ENCODE measurements at regions not wholly inside any gene's neighbourhood (a gene's known extent, or its start where the extent isn't known, plus 50 kb on each side); places are given as distances from the start of the nearest gene placed in this dataset.
A peak's percentile ranks its signal among the peaks of the same experiment; 100 is the strongest.

- peaks cover 4% of the 10 kb centered on the region for H3K9me3 Mint-ChIP-seq
- H3K36me3 Mint-ChIP-seq (ENCODE audit: low read depth), result no peaks in the 10 kb centered on the region
- no peak overlapping the region for H3K4me3 Mint-ChIP-seq
- H3K27ac Mint-ChIP-seq, result no peak overlapping the region
- DNase-seq, result no peak
- H3K27me3 Mint-ChIP-seq, result peaks cover 12% of the 10 kb centered on the region
- peaks cover 11% of the 10 kb centered on the region for H3K4me1 Mint-ChIP-seq (ENCODE audit: low read depth)
These were observed 131.0 kb upstream of the COPS8 start for GRCh38 chr2:236954641-236955040.

DNA sequence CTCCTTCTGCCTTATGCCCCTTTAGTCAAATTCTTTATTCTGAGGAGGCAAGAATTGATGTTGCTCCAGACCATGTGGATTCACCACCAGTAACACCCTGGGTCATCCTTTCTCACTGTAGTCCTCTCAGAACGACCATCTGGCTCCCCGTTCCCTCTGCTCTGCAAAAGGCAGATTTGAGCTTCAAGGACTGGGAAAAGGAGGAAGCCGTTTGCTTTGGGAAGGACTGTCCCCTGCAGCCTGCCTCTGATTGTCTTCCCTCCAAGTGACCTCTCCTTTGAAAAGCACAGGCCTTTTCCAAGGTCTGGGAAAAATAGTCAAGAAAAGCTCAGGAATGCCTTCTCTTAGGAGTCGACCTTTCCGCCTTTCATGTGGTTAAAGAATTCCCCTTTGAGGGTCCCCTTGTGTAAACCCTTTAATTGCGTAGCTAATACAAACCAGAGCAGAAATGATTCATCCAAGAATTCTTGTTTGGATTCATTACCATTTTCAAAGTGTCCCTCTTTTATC, 130.1 kb upstream of the COPS8 start:
- Mint-ChIP-seq H3K36me3 (ENCODE audit: low read depth) (no peaks in the 10 kb centered on the region), H3K9me3 (peaks cover 4% of the 10 kb centered on the region), H3K4me1 (ENCODE audit: low read depth) (peaks cover 11% of the 10 kb centered on the region), H3K4me3 (no peak overlapping the region), H3K27ac (no peak overlapping the region), H3K27me3 (peaks cover 12% of the 10 kb centered on the region)
- no peak for DNase-seq

- no peak overlapping the region for H3K27ac Mint-ChIP-seq
- H3K4me3 Mint-ChIP-seq, result no peak overlapping the region
- H3K27me3 Mint-ChIP-seq, result peaks cover 12% of the 10 kb centered on the region
These were observed 129.6 kb upstream of the COPS8 start for GRCh38 chr2:236956031-236956618.

DNA sequence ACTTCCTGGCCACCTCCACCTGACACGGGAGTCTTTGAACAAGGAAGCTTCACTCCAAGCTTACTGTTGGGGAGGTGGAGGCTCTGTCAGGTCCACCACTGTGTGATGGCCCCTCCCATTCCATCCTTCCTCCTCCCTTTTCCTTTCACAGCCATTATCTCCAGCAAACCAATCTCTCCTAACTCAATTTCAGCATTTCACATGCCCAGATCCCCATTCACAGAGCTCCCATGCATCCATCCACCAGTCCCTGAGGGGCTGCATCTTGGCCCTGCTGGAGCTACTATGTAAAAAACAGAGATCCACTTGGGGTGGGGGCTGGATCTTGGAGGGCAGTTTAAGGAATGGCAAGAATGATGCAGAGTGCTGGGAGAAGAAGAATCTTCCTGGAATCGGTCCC, 129.0 kb upstream of the COPS8 start:
- no peak for DNase-seq
- Mint-ChIP-seq H3K36me3 (ENCODE audit: low read depth) (no peaks in the 10 kb centered on the region), H3K27me3 (peaks cover 9% of the 10 kb centered on the region), H3K4me1 (ENCODE audit: low read depth) (peaks cover 11% of the 10 kb centered on the region), H3K27ac (no peak overlapping the region), H3K4me3 (no peak overlapping the region), H3K9me3 (no peaks in the 10 kb centered on the region)

More at GRCh38 chr2:236956031-236956618, 129.6 kb upstream of the COPS8 start:
- H3K9me3 Mint-ChIP-seq, result peaks cover 4% of the 10 kb centered on the region
- no peak for DNase-seq
- H3K4me1 Mint-ChIP-seq (ENCODE audit: low read depth), result peaks cover 11% of the 10 kb centered on the region
- H3K36me3 Mint-ChIP-seq (ENCODE audit: low read depth), result no peaks in the 10 kb centered on the region

- no peaks in the 10 kb centered on the region for H3K9me3 Mint-ChIP-seq
- no peak for DNase-seq
- H3K36me3 Mint-ChIP-seq (ENCODE audit: low read depth), result no peaks in the 10 kb centered on the region
- H3K27ac Mint-ChIP-seq, result no peak overlapping the region
- H3K27me3 Mint-ChIP-seq, result peaks cover 7% of the 10 kb centered on the region
- H3K4me3 Mint-ChIP-seq, result no peak overlapping the region
- H3K4me1 Mint-ChIP-seq (ENCODE audit: low read depth), result peaks cover 11% of the 10 kb centered on the region
These were observed 126.7 kb upstream of the COPS8 start for GRCh38 chr2:236959036-236959435.

DNA sequence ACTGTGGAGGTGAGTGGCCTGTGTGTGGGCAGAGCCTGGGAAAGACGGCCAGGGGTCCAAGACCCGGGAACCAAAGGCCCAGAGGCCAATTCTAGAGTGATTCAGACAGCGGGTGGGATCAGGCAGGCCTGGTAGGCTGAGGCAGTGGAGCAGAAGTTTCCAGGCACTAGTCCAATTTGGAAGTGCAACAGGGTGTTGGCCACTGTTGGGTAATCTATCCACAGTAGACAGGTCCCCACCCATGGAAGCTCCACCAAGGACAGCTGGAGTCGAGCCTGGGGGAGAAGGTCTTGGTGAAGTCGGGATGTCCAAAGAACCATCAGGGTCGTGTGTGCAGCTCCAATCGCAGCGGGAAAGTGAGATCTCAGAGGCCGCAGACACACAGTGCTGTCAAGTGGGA, 125.8 kb upstream of the COPS8 start:
- Mint-ChIP-seq H3K9me3 (no peaks in the 10 kb centered on the region), H3K36me3 (ENCODE audit: low read depth) (no peaks in the 10 kb centered on the region), H3K4me1 (ENCODE audit: low read depth) (peaks cover 11% of the 10 kb centered on the region), H3K27me3 (peaks cover 7% of the 10 kb centered on the region), H3K27ac (no peak overlapping the region), H3K4me3 (no peak overlapping the region)
- DNase-seq, result no peak

GRCh38 chr2:236960531-236960930, 125.2 kb upstream of the COPS8 start:
- Mint-ChIP-seq H3K4me1 (ENCODE audit: low read depth) (peaks cover 11% of the 10 kb centered on the region), H3K36me3 (ENCODE audit: low read depth) (no peaks in the 10 kb centered on the region), H3K27me3 (peaks cover 5% of the 10 kb centered on the region), H3K4me3 (no peak overlapping the region), H3K27ac (no peak overlapping the region), H3K9me3 (no peaks in the 10 kb centered on the region)
- no peak for DNase-seq

- Mint-ChIP-seq H3K27ac (no peak overlapping the region), H3K27me3 (no peaks in the 10 kb centered on the region), H3K9me3 (no peaks in the 10 kb centered on the region), H3K4me3 (no peak overlapping the region), H3K36me3 (ENCODE audit: low read depth) (no peaks in the 10 kb centered on the region), H3K4me1 (ENCODE audit: low read depth) (peaks cover 11% of the 10 kb centered on the region)
- DNase-seq, result no peak
These were observed 122.9 kb upstream of the COPS8 start for GRCh38 chr2:236962816-236963215.

- Mint-ChIP-seq H3K9me3 (no peaks in the 10 kb centered on the region), H3K4me3 (no peak overlapping the region), H3K36me3 (ENCODE audit: low read depth) (no peaks in the 10 kb centered on the region), H3K27ac (no peak overlapping the region), H3K4me1 (ENCODE audit: low read depth) (peaks cover 20% of the 10 kb centered on the region), H3K27me3 (no peaks in the 10 kb centered on the region)
- no peak for DNase-seq
These were observed 122.0 kb upstream of the COPS8 start for GRCh38 chr2:236963631-236964182.

GRCh38 chr2:236964291-236964690, 121.4 kb upstream of the COPS8 start:
- H3K4me1 Mint-ChIP-seq (ENCODE audit: low read depth), result peaks cover 26% of the 10 kb centered on the region
- no peak for DNase-seq
- no peaks in the 10 kb centered on the region for H3K27me3 Mint-ChIP-seq
- no peaks in the 10 kb centered on the region for H3K36me3 Mint-ChIP-seq (ENCODE audit: low read depth)
- H3K9me3 Mint-ChIP-seq, result no peaks in the 10 kb centered on the region
- no peak overlapping the region for H3K4me3 Mint-ChIP-seq
- H3K27ac Mint-ChIP-seq, result no peak overlapping the region

GRCh38 chr2:236965021-236965840, 120.5 kb upstream of the COPS8 start:
- DNase-seq, result no peak
- no peaks in the 10 kb centered on the region for H3K9me3 Mint-ChIP-seq
- no peaks in the 10 kb centered on the region for H3K36me3 Mint-ChIP-seq (ENCODE audit: low read depth)
- no peaks in the 10 kb centered on the region for H3K27me3 Mint-ChIP-seq
- H3K4me1 Mint-ChIP-seq (ENCODE audit: low read depth), result peaks cover 36% of the 10 kb centered on the region
- H3K27ac Mint-ChIP-seq, result no peak overlapping the region
- no peak overlapping the region for H3K4me3 Mint-ChIP-seq

- H3K36me3 Mint-ChIP-seq (ENCODE audit: low read depth), result no peaks in the 10 kb centered on the region
- peaks cover 37% of the 10 kb centered on the region for H3K4me1 Mint-ChIP-seq (ENCODE audit: low read depth)
- no peaks in the 10 kb centered on the region for H3K27me3 Mint-ChIP-seq
These were observed 119.9 kb upstream of the COPS8 start for GRCh38 chr2:236965841-236966096.

DNA sequence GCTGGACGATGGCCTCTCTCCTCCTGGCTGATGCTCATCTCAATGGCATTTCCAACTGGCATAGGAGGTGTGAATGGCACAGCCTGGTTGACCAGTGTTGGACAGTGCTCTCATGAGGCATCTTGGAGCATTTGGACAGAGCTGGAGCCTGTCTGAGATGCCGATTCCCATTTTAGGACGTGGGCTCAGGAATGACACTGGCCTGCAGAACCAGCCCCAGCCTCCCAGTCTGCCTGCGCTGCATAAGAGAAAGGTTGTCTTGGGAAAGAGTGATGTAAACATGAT, 118.2 kb upstream of the COPS8 start:
- Mint-ChIP-seq H3K4me3 (no peak overlapping the region), H3K36me3 (ENCODE audit: low read depth) (no peaks in the 10 kb centered on the region), H3K27ac (no peak overlapping the region), H3K4me1 (ENCODE audit: low read depth) (peaks cover 37% of the 10 kb centered on the region), H3K9me3 (no peaks in the 10 kb centered on the region), H3K27me3 (no peaks in the 10 kb centered on the region)
- DNase-seq, result no peak

More at GRCh38 chr2:236965841-236966096, 119.9 kb upstream of the COPS8 start:
- Mint-ChIP-seq H3K27ac (no peak overlapping the region), H3K9me3 (no peaks in the 10 kb centered on the region), H3K4me3 (no peak overlapping the region)
- no peak for DNase-seq

DNA sequence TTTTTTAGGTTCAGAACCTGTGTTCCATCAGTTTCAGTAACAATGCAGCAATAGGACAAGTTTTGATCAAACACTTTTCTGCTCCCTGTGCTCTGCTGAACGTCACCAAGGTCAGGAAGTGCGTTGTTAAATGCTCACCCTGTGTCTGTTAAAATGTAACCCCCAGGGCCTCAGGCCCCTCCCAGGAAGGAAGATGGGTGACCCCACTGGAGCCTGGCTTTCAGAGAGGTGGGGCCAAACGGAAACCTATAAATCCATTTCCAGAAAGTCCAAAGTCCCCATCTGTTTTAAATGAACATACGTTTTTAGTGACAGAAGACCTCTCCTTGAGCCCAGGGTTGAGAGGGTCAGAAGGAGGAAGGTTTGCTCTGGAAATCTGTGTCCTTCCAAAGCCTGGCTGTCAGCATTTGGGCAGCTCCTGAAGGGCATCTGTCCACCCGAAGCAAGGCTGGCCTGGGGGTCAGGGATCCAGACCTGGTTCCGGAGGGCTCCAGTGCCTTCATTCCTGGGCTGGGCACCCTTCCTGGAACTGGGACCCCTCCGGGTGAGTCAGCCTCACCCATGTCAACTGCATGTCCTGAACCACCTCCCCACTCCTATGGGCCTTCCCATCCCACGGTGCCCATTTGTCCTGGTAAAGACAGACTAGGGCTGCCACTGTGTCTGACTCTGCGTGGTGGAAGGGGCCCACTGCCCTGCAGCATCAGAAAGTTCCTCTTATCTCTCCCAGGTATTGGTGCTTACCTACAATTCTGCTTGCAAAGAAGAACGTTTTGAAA, 117.4 kb upstream of the COPS8 start:
- DNase-seq, result peak; percentile 33
- Mint-ChIP-seq H3K9me3 (no peaks in the 10 kb centered on the region), H3K4me1 (ENCODE audit: low read depth) (peaks cover 37% of the 10 kb centered on the region), H3K27ac (peak overlapping the region; percentile 5), H3K36me3 (ENCODE audit: low read depth) (no peaks in the 10 kb centered on the region), H3K4me3 (no peak overlapping the region), H3K27me3 (no peaks in the 10 kb centered on the region)
